GM12873 (cell line): ENCODE measurements at regions not wholly inside any gene's neighbourhood (a gene's known extent, or its start where the extent isn't known, plus 50 kb on each side); places are given as distances from the start of the nearest gene placed in this dataset.

Experiments
- TF ChIP-seq, protein P1 (sequence below): IDR thresholded peaks from 2 replicates; pipeline ENCODE4 v1.5.1; 2012; ENCODE audit warnings: low read depth, mild to moderate bottlenecking, moderate library complexity, low read length, control low read depth; ENCODE audit not compliant: insufficient read depth; ENCODE audit errors: missing control alignments

- TF ChIP-seq, protein P1, sequence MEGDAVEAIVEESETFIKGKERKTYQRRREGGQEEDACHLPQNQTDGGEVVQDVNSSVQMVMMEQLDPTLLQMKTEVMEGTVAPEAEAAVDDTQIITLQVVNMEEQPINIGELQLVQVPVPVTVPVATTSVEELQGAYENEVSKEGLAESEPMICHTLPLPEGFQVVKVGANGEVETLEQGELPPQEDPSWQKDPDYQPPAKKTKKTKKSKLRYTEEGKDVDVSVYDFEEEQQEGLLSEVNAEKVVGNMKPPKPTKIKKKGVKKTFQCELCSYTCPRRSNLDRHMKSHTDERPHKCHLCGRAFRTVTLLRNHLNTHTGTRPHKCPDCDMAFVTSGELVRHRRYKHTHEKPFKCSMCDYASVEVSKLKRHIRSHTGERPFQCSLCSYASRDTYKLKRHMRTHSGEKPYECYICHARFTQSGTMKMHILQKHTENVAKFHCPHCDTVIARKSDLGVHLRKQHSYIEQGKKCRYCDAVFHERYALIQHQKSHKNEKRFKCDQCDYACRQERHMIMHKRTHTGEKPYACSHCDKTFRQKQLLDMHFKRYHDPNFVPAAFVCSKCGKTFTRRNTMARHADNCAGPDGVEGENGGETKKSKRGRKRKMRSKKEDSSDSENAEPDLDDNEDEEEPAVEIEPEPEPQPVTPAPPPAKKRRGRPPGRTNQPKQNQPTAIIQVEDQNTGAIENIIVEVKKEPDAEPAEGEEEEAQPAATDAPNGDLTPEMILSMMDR: no peak
Observed at GRCh38 chrX:124190440-124190839, 142.0 kb upstream of the TEX13D start.

GRCh38 chrX:124194199-124194598 lies 138.3 kb upstream of the TEX13D start:
- TF ChIP-seq, protein P1: no peak

DNA sequence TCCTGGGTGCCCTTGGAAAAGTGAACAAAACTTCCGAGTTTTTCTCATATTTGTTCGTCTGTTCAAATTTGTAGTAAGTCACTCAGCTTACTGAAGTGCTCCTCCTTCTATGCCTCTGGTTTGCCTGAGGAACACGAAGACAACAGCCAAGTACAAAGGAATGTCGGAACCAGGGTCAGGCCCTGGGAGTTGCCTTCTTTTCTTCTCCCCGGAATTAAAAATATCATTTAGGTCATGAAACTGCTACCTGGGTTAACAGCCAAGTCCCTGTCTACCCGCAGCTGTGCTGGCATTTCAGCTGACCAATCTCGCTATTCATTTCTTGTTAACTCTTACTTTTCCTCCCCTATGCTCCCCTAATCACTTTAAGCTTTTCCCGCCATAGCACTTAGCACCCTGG lies 137.6 kb upstream of the TEX13D start:
- TF ChIP-seq, protein P1: no peak

DNA sequence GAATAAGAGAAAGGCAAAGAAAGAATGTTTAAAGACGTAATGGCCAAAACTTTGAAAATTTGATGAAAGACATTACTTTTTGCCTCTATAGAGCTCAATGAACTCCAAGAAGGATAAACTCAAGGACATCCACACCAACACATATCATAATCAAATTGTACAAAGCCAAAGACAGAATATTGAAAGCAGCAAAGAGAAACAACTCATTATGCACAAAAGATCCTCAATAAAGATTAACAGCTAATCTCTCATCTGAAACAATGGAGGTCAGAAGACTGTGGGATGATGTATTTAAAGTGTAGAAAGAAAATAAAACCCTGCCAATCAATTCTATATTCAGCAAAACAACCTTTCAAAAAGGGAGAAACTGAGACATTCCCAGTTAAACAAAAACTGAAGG lies 129.1 kb upstream of the TEX13D start:
- TF ChIP-seq, protein P1: no peak

DNA sequence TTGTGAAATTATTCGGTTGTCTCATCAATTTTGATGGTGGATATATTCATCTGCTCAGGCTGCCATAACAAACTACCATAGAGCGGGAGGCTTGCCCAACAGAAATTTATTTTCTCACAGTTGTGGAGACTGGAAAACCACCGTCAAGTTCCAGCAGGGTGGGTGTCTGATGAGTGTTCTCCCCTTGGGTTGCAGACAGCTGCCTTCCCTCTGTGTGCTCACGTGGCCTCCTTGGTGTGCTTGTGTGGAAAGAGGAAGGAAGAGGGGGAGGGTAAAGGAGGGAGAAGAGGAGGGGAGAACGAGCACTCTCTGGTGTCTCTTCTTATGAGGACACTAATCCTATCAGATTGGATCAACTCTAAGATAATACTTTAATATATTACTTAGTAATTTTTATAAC lies 123.8 kb upstream of the TEX13D start:
- TF ChIP-seq, protein P1: no peak

GRCh38 chrX:124209792-124210576 lies 122.5 kb upstream of the TEX13D start:
- TF ChIP-seq, protein P1: no peak

- TF ChIP-seq, protein P1: peak; percentile 71
Observed at GRCh38 chrX:124211312-124211942, 121.0 kb upstream of the TEX13D start.
